ENCODE measurements at regions not wholly inside any gene's neighbourhood (a gene's known extent, or its start where the extent isn't known, plus 50 kb on each side); places are given as distances from the start of the nearest gene placed in this dataset.
"Not testable (repeated sequence)": the region's sequence is repeated elsewhere in the genome, so short reads cannot be mapped to it uniquely, and the experiment has no call there.

GRCh38 chr1:199529324-199529723 is 498.2 kb upstream of the NR5A2 start:
- ChIA-PET POLR2A (no interaction called here), CTCF (no interaction called here)
- Histone ChIP-seq H3K9me3 (ENCODE audit: control insufficient read depth, insufficient read depth, low read depth, low read length) (peaks cover 4% of the 10 kb centered on the region; the same call in 1 of the 2 replicates), H3K27ac (ENCODE audit: low read length) (no peak overlapping the region), H3K4me1 (ENCODE audit: control insufficient read depth, insufficient read depth, low read length) (no peaks in the 10 kb centered on the region), H3K36me3 (ENCODE audit: control insufficient read depth, insufficient read depth, low read length) (no peaks in the 10 kb centered on the region; the same call in 1 of the 2 replicates), H3K4me3 (ENCODE audit: low read depth in 2 of 2, low read length in 2 of 2) (no peak overlapping the region), H3K27me3 (ENCODE audit: control insufficient read depth, insufficient read depth, low read length) (no peaks in the 10 kb centered on the region)
- in situ Hi-C loops (cut with HindIII; ENCODE audit: low pct_unique_long_range_greater_than_20kb, low sequenced_read_pairs) (no loop called here), intact Hi-C loops (cut with micrococcal nuclease; ENCODE audit: unreplicated experiment) (no loop called here)
- ATAC-seq (no peak), DNase-seq (ENCODE audit: low read depth, low spot score) (no peak)
- BruUV-seq (replicated peaks): no TSS peak
- TF ChIP-seq CTCF (IDR thresholded peaks at IDR 0.05) (no peak), SIN3A (IDR thresholded peaks at IDR 0.05; ENCODE audit: borderline replicate concordance, insufficient read depth, low read depth, low read length) (no peak), TCF7L2 (IDR thresholded peaks at IDR 0.05; ENCODE audit: low read depth, low read length) (no peak)

GRCh38 chr1:199533361-199533760 is 494.1 kb upstream of the NR5A2 start:
- intact Hi-C loops (cut with micrococcal nuclease; ENCODE audit: unreplicated experiment); CTCF ChIA-PET: not testable (repeated sequence)

GRCh38 chr1:199545780-199546179 is 481.7 kb upstream of the NR5A2 start:
- TF ChIP-seq CTCF (IDR thresholded peaks at IDR 0.05): peak; percentile 40
- TF ChIP-seq POLR2AphosphoS5 (IDR thresholded peaks at IDR 0.05; ENCODE audit: low read depth, low read length): no peak
- DNase-seq (ENCODE audit: low read depth, low spot score) (no peak), ATAC-seq (no peak)
- POLR2A ChIA-PET: no interaction called here
- no TSS peak for BruUV-seq (replicated peaks)
- Histone ChIP-seq H3K36me3 (ENCODE audit: control insufficient read depth, insufficient read depth, low read length) (no peaks in the 10 kb centered on the region), H3K9me3 (ENCODE audit: control insufficient read depth, insufficient read depth, low read depth, low read length) (no peaks in the 10 kb centered on the region), H3K4me3 (ENCODE audit: low read depth in 2 of 2, low read length in 2 of 2) (no peak overlapping the region), H3K4me1 (ENCODE audit: control insufficient read depth, insufficient read depth, low read length) (0 out of 2 replicates have a peak, but pooled peaks cover 1% of the 10 kb centered on the region), H3K27me3 (ENCODE audit: control insufficient read depth, insufficient read depth, low read length) (no peaks in the 10 kb centered on the region), H3K27ac (ENCODE audit: low read length) (no peak overlapping the region)
- in situ Hi-C loops (cut with HindIII; ENCODE audit: low pct_unique_long_range_greater_than_20kb, low sequenced_read_pairs) (no loop called here), intact Hi-C loops (cut with micrococcal nuclease; ENCODE audit: unreplicated experiment) (no loop called here)
- CTCF ChIA-PET: no interaction called here

More at GRCh38 chr1:199533361-199533760, 494.1 kb upstream of the NR5A2 start:
- H3K4me3 ChIP-seq (ENCODE audit: low read depth in 2 of 2, low read length in 2 of 2); H3K27me3 ChIP-seq (ENCODE audit: control insufficient read depth, insufficient read depth, low read length); H3K4me1 ChIP-seq (ENCODE audit: control insufficient read depth, insufficient read depth, low read length); H3K27ac ChIP-seq (ENCODE audit: low read length); ATAC-seq; H3K36me3 ChIP-seq (ENCODE audit: control insufficient read depth, insufficient read depth, low read length); DNase-seq (ENCODE audit: low read depth, low spot score); POLR2A ChIA-PET; BruUV-seq (replicated peaks); in situ Hi-C loops (cut with HindIII; ENCODE audit: low pct_unique_long_range_greater_than_20kb, low sequenced_read_pairs): not testable (repeated sequence)
- peaks cover 10% of the 10 kb centered on the region; the same call in 1 of the 2 replicates for H3K9me3 ChIP-seq (ENCODE audit: control insufficient read depth, insufficient read depth, low read depth, low read length)

- DNase-seq (ENCODE audit: low read depth, low spot score) (no peak), ATAC-seq (no peak)
- TF ChIP-seq SIN3A (IDR thresholded peaks at IDR 0.05; ENCODE audit: borderline replicate concordance, insufficient read depth, low read depth, low read length) (no peak), TCF7L2 (IDR thresholded peaks at IDR 0.05; ENCODE audit: low read depth, low read length) (no peak), CTCF (IDR thresholded peaks at IDR 0.05) (no peak), REST (IDR thresholded peaks at IDR 0.05; ENCODE audit: insufficient read depth in 1 of 2, low read depth in 2 of 2, low read length in 1 of 2) (no peak), POLR2AphosphoS5 (IDR thresholded peaks at IDR 0.05; ENCODE audit: low read depth, low read length) (no peak)
- Histone ChIP-seq H3K27me3 (ENCODE audit: control insufficient read depth, insufficient read depth, low read length) (no peaks in the 10 kb centered on the region), H3K9me3 (ENCODE audit: control insufficient read depth, insufficient read depth, low read depth, low read length) (no peaks in the 10 kb centered on the region), H3K27ac (ENCODE audit: low read length) (no peak overlapping the region), H3K4me3 (ENCODE audit: low read depth in 2 of 2, low read length in 2 of 2) (no peak overlapping the region), H3K36me3 (ENCODE audit: control insufficient read depth, insufficient read depth, low read length) (no peaks in the 10 kb centered on the region), H3K4me1 (ENCODE audit: control insufficient read depth, insufficient read depth, low read length) (0 out of 2 replicates have a peak, but pooled peaks cover 3% of the 10 kb centered on the region)
- ChIA-PET POLR2A (no interaction called here), CTCF (no interaction called here)
- intact Hi-C loops (cut with micrococcal nuclease; ENCODE audit: unreplicated experiment): no loop called here
- in situ Hi-C loops (cut with HindIII; ENCODE audit: low pct_unique_long_range_greater_than_20kb, low sequenced_read_pairs): no loop called here
- no TSS peak for BruUV-seq (replicated peaks)
These were observed 481.2 kb upstream of the NR5A2 start for GRCh38 chr1:199546323-199546722.
